Esophagus muscularis mucosa (tissue), 4 donors: ENCODE measurements at regions not wholly inside any gene's neighbourhood (a gene's known extent, or its start where the extent isn't known, plus 50 kb on each side); places are given as distances from the start of the nearest gene placed in this dataset.

Source experiments
- CTCF ChIP-seq, 3 experiments: fragments of 200-600 bp in 2 of 3; fragments of 450-650 bp in 1 of 3; sonication (generic) in 2 of 3; IDR thresholded peaks; one replicate each; pipeline ENCODE4 v1.5.1; 2017 to 2019; ENCODE audit warnings: antibody characterized with exemption in 3 of 3, mild to moderate bottlenecking in 2 of 3, moderate library complexity in 1 of 3
- EP300 ChIP-seq: sonication (generic); formaldehyde crosslinking; IDR thresholded peaks from one replicate; pipeline ENCODE4 v1.6.1; 2017; ENCODE audit warnings: antibody characterized with exemption
- POLR2A ChIP-seq: fragments of 450-650 bp; IDR thresholded peaks from one replicate; pipeline ENCODE4 v1.6.1; 2017; ENCODE audit warnings: antibody characterized with exemption, moderate library complexity, mild to moderate bottlenecking, low read depth

- no peak for TF ChIP-seq EP300
- TF ChIP-seq CTCF (IDR thresholded peaks at IDR 0.05) = no peak
- TF ChIP-seq POLR2A = no peak
Measured at GRCh38 chr13:78383899-78384298, 219.5 kb downstream of the POU4F1 start.
